ENCODE measurements at regions not wholly inside any gene's neighbourhood (a gene's known extent, or its start where the extent isn't known, plus 50 kb on each side); places are given as distances from the start of the nearest gene placed in this dataset.

DNA sequence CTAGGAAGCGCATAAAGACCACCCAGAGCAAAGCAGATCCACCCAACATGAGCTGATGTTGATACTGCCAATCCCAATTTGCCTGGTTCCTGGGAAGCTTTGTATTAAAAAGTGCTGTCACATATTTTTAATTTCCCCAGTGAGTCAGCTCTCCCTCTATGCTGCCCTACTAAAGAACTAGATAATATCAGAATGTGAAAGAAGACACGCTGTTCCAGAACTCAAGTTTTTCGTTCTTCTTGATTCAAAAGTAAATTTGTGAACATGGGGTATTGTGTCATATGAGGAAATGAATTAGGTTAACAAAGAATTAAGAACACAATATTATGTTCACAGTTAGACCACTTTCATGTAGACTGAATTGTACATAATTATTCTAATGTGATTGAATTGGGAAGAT is 734.2 kb upstream of the ALCAM start:
- no peak overlapping the region for H3K27ac ChIP-seq (replicated peaks)
- no peak for DNase-seq (ENCODE audit: low read depth in 1 of 2, low spot score in 1 of 2)
- H3K27me3 ChIP-seq (ENCODE audit: insufficient read depth, poor library complexity, severe bottlenecking) = no peaks in the 10 kb centered on the region
- no peak overlapping the region for H3K4me3 ChIP-seq (replicated peaks; ENCODE audit: insufficient read depth, low read length)
- TF ChIP-seq, protein P1, sequence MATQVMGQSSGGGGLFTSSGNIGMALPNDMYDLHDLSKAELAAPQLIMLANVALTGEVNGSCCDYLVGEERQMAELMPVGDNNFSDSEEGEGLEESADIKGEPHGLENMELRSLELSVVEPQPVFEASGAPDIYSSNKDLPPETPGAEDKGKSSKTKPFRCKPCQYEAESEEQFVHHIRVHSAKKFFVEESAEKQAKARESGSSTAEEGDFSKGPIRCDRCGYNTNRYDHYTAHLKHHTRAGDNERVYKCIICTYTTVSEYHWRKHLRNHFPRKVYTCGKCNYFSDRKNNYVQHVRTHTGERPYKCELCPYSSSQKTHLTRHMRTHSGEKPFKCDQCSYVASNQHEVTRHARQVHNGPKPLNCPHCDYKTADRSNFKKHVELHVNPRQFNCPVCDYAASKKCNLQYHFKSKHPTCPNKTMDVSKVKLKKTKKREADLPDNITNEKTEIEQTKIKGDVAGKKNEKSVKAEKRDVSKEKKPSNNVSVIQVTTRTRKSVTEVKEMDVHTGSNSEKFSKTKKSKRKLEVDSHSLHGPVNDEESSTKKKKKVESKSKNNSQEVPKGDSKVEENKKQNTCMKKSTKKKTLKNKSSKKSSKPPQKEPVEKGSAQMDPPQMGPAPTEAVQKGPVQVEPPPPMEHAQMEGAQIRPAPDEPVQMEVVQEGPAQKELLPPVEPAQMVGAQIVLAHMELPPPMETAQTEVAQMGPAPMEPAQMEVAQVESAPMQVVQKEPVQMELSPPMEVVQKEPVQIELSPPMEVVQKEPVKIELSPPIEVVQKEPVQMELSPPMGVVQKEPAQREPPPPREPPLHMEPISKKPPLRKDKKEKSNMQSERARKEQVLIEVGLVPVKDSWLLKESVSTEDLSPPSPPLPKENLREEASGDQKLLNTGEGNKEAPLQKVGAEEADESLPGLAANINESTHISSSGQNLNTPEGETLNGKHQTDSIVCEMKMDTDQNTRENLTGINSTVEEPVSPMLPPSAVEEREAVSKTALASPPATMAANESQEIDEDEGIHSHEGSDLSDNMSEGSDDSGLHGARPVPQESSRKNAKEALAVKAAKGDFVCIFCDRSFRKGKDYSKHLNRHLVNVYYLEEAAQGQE (IDR thresholded peaks at IDR 0.05; ENCODE audit: insufficient replicate concordance, low read depth) = no peak
- no peak for TF ChIP-seq SPI1 (IDR thresholded peaks at IDR 0.05; ENCODE audit: borderline replicate concordance, low read depth)
- no peak for TF ChIP-seq POLR2AphosphoS5 (IDR thresholded peaks at IDR 0.05; ENCODE audit: low read depth)
- no peak for TF ChIP-seq GABPA (IDR thresholded peaks at IDR 0.05; ENCODE audit: low read depth)
- TF ChIP-seq, protein P2, sequence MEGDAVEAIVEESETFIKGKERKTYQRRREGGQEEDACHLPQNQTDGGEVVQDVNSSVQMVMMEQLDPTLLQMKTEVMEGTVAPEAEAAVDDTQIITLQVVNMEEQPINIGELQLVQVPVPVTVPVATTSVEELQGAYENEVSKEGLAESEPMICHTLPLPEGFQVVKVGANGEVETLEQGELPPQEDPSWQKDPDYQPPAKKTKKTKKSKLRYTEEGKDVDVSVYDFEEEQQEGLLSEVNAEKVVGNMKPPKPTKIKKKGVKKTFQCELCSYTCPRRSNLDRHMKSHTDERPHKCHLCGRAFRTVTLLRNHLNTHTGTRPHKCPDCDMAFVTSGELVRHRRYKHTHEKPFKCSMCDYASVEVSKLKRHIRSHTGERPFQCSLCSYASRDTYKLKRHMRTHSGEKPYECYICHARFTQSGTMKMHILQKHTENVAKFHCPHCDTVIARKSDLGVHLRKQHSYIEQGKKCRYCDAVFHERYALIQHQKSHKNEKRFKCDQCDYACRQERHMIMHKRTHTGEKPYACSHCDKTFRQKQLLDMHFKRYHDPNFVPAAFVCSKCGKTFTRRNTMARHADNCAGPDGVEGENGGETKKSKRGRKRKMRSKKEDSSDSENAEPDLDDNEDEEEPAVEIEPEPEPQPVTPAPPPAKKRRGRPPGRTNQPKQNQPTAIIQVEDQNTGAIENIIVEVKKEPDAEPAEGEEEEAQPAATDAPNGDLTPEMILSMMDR (IDR thresholded peaks at IDR 0.05; ENCODE audit: insufficient read depth, low read length) = no peak

DNA sequence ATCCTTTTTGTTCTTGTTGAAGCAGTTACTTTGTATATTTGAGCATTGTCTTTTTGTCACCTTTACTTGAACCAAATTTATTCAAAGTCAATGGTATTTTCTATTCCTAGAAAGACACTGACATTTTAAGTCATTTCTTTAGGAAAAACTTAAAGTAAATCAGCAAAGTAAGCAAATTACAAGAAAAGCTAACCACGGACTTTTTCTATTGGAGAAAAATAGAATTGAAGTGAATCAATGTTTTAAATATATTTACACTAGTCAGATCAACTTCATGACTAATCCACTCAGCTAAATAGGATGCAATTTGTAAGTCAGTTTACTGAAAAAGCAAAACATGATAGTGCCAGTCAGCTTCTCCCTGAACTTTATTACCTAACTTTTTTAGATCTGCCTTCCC is 733.8 kb upstream of the ALCAM start:
- no peak overlapping the region for H3K4me3 ChIP-seq (replicated peaks; ENCODE audit: insufficient read depth, low read length)
- no peak for DNase-seq (ENCODE audit: low read depth in 1 of 2, low spot score in 1 of 2)
- no peak overlapping the region for H3K27ac ChIP-seq (replicated peaks)
- no peaks in the 10 kb centered on the region for H3K27me3 ChIP-seq (ENCODE audit: insufficient read depth, poor library complexity, severe bottlenecking)
- TF ChIP-seq, protein P1 (IDR thresholded peaks at IDR 0.05; ENCODE audit: insufficient replicate concordance, low read depth) = no peak
- TF ChIP-seq SPI1 (IDR thresholded peaks at IDR 0.05; ENCODE audit: borderline replicate concordance, low read depth) (no peak), POLR2AphosphoS5 (IDR thresholded peaks at IDR 0.05; ENCODE audit: low read depth) (no peak), GABPA (IDR thresholded peaks at IDR 0.05; ENCODE audit: low read depth) (no peak)
- TF ChIP-seq, protein P2 (IDR thresholded peaks at IDR 0.05; ENCODE audit: insufficient read depth, low read length) = no peak

DNA sequence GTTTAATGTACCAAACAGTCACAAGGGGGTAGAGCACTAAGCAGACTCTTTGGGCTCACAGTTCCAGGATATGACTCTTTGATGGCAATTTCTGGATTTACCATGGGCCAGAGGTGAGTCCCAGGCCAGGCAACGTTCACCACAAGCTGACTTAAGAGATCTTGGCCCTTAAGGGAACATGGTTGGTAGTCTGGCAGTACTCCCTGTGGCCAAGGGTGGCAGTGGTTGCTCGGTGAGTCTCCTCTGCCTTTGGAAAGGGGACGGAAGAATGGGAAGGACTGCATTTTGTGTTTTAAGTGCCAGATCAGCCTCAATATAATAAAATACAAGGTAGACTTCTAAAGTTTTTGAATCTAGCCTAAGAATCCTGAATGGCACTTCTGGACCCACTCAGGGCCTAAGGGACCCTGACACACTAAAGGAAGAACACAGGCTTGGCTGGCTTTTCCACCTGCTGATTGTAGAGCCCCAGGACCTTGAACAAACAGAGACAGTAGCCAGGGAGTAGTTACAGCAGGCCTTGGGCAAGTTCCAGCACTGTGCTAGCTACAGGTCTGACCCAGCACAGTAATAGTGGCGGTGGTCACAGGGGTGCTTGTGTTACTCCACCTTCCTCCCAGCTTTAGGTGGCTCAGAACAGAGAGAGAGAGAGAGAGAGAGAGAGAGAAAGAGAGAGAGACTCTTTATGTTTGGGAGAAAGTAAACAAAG is 730.7 kb upstream of the ALCAM start:
- DNase-seq (ENCODE audit: low read depth in 1 of 2, low spot score in 1 of 2) = no peak
- H3K27me3 ChIP-seq (ENCODE audit: insufficient read depth, poor library complexity, severe bottlenecking) = no peaks in the 10 kb centered on the region
- H3K4me3 ChIP-seq (replicated peaks; ENCODE audit: insufficient read depth, low read length) = no peak overlapping the region
- TF ChIP-seq POLR2AphosphoS5 (IDR thresholded peaks at IDR 0.05; ENCODE audit: low read depth) (no peak), SPI1 (IDR thresholded peaks at IDR 0.05; ENCODE audit: borderline replicate concordance, low read depth) (no peak), GABPA (IDR thresholded peaks at IDR 0.05; ENCODE audit: low read depth) (no peak)
- TF ChIP-seq, protein P2 (IDR thresholded peaks at IDR 0.05; ENCODE audit: insufficient read depth, low read length) = no peak
- TF ChIP-seq, protein P1 (IDR thresholded peaks at IDR 0.05; ENCODE audit: insufficient replicate concordance, low read depth) = no peak
- no peak overlapping the region for H3K27ac ChIP-seq (replicated peaks)

Measured in HL-60 (cell line).